Stimulated activated CD4-positive, alpha-beta T cell treated with anti-CD3 and anti-CD28 coated beads, TNF-alpha, amount 100 ng/mL, for 4 hours (primary cell): ENCODE measurements at regions not wholly inside any gene's neighbourhood (a gene's known extent, or its start where the extent isn't known, plus 50 kb on each side); places are given as distances from the start of the nearest gene placed in this dataset.
"Not testable (repeated sequence)": the region's sequence is repeated elsewhere in the genome, so short reads cannot be mapped to it uniquely, and the experiment has no call there.

Experiments
- DNase-seq, 3 experiments: peaks; one replicate each; pipeline ENCODE4 v3.0.0-alpha.2; 2020; ENCODE audit warnings: low read depth in 3 of 3

DNA sequence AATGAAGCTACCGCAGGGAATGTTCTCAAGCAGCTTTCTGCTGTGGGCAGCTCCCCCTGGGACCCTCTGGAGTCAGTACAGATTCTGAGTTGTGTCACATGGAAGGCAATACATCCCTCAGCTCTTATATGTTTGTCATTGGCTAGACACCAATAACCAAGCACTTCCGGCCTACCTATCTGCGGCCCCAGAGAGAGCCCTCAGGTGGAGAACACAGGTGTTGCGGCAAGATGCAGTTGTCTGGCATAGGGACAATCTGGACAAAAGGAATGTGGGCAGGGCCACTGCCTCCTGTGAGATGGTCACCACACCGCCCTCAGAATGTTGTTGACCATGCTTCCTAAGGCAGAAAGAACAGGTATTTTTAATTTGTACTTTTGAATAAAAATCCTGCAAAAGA, 118.7 kb downstream of the BRMS1L start:
- no peak for DNase-seq

DNA sequence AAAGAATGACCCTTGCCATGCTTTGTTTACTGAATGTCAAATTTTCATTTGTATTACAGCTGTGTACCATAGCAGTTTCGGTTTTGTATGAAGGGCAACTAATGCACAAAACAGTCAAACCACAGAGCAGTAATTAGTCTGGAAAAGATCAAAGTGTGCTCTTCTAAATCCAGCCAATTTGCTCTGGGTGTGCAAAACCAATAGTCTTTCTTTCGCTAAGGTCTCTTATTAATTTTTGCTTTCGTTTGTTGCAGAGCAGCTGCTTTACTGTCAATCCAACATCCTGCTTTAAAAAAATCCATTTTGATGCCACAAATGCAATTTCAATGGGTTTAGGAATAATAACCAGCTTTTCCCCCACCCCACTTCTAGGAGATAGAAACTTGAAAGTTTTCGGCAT, 114.2 kb downstream of the BRMS1L start:
- no peak for DNase-seq

DNA sequence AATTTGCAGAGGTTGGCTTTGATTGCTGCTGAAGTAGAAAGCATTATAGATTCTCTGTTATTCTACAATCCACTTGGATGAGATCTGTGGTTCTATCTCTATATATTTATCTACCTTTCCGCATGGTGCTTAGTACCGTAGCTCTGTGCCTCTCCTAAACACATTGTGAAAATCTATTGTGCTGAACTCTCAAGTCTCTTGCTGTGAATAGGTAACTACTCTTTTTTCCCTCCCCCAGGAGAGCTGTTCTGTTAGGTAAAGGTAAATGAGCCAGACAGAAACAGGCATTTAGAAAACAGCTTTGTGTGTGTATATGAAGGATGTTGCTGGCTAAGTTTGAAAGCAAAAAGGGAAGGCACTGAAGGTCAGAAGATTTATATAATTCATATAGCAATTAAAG, 112.6 kb downstream of the BRMS1L start:
- no peak for DNase-seq

DNA sequence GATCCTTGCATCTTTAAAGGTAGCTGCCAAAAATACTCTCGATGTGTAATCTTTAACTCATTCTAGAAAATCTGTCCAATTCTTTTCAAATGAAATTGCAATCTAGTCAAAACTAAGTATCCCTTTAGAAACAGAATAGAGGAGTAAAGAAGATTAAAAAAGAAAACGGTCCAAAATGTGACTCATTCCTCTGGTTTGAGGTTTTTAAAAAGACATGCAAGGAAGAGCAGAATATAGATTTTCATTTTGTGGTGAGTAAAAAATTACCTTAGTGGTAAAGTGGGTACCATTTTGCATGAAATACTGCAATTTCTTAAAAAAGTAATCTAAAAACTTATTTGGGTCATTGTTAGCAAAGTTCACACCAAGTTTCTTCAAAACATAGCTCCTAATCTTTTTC, 108.4 kb downstream of the BRMS1L start:
- DNase-seq = no peak

DNA sequence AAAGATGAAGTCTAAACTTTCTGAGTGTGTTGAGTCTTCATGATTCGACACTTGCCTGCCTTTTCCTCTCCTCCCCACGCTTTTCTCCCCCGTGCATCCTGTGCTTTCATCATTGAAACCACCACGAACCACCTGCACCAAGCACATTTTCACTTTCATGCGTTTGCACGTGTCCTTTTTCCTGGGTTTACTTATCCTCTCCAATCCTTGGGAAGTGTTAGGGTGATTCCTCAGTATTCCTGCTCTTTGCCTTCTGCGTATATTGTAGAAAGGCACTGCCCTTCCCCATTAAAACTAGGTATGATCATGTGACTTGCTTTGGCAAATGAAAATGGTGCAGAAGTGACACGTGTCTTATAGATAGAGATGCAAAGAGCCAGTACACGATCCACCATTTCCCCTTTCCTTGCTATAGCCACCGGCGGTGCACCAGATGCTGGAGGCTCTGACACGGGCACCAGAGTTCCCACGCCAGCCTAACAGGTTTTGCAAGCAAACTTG, 106.6 kb downstream of the BRMS1L start:
- peak; percentile 3 to 27 (median 9) for DNase-seq

DNA sequence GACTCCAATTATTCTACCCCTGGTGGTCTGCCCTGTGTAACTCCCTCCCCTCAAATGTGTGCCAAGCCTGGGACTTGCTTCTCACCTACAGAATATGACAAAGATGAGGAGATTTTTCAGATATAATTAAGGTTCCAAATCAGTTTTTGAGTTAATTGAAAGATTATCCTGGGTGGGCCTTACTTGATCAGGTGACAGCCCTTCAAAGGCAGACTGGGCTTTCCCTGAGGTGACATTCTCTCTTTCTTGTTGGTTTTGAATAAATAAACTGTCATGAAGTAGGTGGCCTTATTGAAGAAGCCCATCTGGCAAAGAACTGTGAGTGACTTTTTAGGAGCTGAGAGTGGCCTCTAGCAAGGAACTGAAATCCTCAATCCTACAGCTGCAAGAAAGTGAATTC, 106.0 kb downstream of the BRMS1L start:
- DNase-seq = no peak

DNA sequence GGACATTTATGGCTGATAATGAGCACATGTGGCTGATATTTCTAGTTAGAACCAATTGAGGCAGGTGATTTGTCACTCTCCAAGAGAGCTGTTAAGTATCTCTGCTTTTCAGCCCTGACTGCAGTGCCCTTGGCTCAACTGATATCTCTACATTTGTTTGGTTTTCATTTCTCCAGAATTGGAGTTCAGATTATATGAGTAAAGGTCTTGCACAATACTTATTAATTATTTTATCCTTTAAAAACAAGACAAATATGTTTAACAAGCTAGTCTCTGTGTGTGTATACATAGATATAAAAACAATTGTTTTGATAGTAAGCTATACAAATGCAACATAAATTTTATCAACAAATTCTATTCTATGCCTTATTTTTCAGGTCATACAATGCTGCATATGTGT, 105.2 kb downstream of the BRMS1L start:
- no peak for DNase-seq

DNA sequence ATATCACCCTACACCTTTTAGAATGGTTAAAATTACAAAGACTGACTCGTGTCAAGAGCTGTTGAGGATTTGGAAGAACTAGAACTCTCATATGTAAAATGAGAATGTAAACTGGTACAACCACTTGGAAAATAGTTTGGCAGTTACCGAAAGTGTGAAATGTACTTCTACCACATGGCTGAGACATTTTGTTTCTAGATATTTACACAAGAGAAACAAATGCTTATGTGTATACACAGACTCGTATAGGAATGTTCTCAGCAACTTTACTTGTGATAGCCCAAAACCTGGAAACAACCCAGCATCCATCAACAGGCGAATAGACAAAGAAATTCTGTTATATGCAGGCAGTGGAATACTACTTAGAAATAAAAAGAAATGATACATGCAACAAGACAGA, 103.0 kb downstream of the BRMS1L start:
- no peak for DNase-seq

DNA sequence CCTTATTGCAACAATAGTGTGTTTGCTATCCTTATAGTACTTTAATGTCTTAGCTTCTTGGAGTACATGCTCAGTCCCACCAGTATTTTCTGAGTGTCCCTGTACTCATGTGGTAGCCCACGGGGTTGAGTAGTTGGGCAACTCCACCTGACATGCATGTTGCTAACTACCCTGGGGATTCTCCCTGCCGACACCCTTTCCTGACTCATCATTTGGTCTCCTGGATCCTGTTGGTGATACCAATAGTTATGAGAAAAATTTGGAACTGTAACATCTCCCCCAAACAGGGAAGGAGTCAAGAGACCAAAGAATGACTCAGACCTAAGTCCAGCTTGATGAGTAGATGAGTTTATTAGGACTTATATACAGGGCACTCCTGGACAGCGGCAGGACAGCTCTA, 101.6 kb downstream of the BRMS1L start:
- DNase-seq = no peak

DNA sequence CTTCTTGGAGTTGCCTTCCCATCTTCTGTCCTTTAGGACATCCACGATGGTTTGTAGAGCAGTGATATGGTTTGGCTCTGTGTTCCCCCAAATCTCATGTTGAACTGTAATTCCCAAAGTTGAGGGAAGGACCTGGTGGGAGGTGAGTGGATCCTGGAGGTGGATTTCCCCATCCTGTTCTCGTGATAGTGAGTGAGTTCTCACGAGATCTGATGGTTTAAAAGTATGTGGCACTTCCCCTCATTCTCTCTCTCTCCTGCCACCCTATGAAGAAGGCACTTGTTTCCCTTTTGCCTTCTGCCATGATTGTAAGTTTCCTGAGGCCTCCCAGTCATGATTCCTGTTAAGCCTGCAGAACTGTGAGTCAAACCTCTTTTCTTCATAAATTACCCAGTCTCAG, 99.2 kb downstream of the BRMS1L start:
- no peak for DNase-seq

DNA sequence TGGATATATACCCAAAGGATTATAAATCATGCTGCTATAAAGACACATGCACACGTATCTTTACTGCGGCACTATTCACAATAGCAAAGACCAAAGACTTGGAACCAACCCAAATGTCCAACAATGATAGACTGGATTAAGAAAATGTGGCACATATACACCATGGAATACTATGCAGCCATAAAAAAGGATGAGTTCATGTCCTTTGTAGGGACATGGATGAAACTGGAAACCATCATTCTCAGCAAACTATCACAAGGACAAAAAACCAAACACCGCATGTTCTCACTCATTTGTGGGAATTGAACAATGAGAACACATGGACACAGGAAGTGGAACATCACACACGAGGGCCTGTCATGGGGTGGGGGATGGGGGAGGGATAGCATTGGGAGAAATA, 96.5 kb downstream of the BRMS1L start:
- not testable (repeated sequence) for DNase-seq

DNA sequence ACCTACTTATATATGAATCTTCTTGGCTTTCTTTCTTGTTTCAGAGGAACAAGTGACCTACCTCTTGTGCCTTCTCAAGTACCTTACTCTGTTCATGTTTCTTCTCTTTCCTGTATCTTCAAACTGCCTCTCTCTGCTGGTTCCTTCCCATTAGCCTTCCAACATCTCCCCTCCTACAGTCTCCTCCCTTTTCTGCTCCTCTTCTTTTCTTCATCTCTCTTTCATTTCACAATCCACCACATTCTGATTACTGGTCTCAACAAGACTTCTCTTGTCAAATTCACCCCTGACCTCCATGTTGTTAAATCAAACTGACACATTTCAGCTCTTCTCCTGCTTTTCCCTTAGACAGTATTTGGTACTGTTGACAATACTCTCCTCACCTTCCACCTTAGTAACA, 95.6 kb downstream of the BRMS1L start:
- no peak for DNase-seq
